Activated CD8-positive, alpha-beta memory T cell treated with anti-CD3 and anti-CD28 coated beads, Interleukin-2, amount 50 U/mL, for 48 hours (primary cell): ENCODE measurements at regions not wholly inside any gene's neighbourhood (a gene's known extent, or its start where the extent isn't known, plus 50 kb on each side); places are given as distances from the start of the nearest gene placed in this dataset.
"Not testable (repeated sequence)": the region's sequence is repeated elsewhere in the genome, so short reads cannot be mapped to it uniquely, and the experiment has no call there.

Source experiments
- DNase-seq: peaks from one replicate; pipeline ENCODE4 v3.0.0-alpha.2; 2020

DNA sequence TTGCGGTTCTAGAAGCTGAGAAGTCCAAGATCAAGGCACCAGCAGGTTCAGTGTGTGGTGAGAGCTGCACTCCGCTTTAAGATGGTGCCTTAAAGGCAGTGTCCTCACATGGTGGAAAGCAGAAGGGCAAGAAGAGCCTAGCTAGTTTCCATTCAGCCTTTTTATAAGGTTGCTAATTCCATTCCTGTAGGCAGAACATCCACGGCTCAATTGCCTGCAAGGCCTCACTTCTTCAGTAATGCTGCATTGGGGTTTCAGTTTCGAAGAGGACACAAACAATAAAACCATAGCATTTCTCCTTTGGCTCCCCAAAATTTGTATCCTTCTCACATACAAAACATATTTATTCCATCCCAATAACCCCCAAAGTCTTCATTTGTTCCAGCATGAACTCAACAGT is 109.5 kb upstream of the KCND2 start:
- DNase-seq = no peak

DNA sequence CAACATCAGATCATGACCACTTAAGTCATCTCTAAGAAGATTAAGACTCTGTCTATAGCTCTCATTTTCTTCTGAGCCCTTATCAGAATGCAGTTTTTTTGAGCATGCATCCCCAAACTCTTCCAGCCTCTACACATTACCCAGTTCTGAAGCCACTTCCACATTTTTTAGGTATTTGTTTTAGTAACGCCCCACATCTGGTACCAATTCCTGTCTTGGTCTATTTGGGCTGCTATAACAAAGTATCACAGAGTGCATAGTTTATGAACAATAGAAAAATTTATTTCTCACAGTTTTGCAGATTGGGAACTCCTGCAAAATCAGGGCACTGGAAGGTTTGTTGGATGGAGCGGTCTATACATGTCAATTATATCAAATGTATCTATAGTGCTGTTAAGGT is 107.7 kb upstream of the KCND2 start:
- no peak for DNase-seq

DNA sequence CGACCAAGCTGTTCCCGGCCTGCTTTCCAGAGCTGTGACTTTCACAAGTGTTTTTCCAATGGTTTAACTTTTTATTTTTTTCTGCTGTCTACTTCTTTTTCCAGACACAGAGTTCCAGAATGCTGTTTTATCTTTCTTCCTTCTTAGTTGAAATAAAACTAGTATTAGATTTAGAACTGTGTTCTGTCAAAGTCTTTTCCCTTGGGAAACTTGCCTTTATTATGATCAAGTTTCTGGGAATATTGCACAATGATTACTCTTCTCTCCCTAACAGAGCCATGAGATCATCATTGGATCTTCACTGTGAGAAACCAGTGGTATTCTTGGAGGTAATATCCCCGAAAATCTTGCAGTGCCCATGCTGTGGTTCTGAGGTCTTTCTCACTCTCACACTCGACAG is 104.9 kb upstream of the KCND2 start:
- no peak for DNase-seq

DNA sequence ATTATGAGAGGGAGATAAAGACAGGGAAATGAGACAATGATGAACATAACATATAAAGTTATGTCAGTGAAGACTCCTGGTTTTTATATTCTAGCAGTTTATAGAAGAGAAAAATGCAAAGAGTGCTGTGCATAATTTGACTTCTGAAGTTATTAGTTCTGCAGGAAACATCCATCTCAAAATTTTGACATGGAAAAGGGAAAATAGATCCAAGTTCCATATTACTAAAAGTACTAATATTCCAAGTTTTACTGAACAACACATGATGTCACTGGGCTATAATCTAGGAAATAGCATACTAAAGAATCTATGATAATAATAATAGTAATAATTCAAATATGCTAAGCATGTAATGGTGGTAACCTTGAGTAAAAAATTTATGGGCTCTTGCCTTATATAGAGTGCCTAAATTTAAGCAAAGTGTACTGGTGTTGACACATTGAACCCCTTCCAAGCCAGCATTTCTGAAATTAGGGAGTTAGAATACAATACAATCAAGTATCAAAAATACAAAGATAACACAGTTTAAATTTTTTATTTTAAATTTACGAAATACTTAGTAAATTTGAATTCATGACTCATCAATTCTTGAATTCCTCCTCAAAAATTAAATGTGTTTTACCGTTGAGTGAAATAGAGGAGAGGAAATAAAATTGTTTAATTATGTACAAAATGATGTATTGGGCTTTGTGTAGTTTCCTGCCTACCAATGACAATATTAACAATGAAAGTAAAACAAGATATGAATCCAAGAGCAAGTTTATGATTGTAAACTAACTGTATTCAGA is 102.8 kb upstream of the KCND2 start:
- no peak for DNase-seq

DNA sequence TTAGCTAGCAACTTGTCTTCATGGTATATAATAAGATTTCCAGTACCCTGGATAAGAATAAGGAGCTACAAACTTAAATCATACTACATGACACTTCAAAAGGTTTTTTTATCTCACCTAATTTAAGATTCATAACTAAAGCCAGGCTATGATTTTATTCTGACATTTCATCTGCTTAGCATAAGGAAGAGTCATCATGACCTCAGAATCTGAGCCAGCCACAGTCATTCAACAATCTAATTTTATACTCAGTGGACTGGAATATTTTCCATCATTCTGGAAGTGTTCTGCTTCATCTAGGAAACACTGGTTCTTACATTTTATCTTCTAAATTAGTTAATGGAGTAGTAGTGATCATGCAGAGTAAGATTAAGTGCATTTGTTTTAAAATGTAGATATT is 102.1 kb upstream of the KCND2 start:
- DNase-seq = no peak

DNA sequence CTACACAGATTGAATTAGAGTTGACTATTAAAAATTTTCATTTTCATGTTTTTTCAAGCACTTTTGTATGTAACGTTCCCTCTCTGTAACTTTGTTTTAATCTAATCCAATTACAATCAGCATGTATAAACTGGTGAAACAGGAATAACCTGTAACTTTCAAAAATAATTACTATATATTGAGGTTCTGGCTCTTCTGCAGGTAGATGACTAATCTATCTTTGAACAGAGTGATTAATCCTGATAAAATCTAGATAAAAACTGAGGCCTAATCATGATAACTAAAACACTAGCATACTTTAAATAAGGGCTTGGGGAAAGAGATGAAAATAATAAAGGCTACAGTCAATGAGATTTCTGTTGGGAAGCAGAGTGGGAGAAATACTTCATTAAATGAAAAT is 101.6 kb upstream of the KCND2 start:
- DNase-seq = no peak

DNA sequence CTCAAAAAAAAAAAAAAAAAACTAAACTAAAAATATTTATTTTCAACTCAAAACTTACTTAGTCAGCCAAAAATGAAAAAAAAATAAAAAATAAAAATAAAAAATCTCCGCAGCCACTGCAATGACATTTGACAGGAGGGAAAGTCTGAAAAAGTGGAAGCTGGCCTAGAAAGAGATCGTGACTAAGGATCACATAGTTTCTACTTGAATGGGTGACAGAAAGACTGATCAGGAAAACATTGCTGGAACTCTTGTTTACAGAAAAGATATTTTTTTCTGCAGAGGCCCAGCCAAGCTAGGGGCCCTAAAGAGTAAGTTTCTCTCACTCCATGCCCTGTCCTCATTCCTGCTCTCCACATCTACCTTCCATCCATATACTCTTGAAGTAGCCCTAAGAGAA is 92.8 kb upstream of the KCND2 start:
- DNase-seq = no peak

DNA sequence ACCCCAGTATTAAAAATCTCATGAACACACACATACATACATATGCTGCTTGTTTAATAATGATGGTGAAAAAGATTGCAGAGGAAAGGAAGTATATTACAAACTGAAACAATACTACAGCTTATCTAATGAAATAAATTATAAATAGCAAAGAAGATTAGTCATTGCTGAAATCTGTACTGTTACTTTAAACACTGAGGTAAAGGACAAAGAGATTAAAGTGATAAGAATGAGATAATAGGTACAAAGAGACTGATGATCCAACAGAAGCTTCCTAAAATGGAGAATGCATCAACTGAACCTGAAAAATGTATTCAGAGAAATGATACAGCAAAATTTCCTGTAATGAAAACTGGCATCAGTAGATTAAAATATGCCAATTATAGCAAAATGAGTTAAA is 91.5 kb upstream of the KCND2 start:
- DNase-seq = no peak

DNA sequence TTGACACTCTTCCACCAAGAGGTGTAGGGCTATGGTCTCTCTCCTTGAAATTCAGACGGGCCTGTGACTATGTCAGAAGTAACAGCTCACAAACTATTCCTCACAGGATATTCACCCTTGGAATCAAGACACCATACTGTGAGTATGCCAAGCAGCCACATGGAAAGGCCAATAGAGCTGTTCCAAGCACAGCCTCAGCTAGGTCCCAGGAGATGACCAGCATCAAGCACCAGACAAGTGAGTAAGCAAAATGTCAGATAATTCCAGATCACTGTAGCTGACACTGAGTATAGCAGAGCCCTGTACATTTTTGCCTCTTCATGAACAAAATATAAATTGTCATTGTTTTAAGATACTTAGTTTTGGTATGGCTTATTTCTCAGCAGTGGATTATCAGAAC is 88.1 kb upstream of the KCND2 start:
- DNase-seq = no peak

DNA sequence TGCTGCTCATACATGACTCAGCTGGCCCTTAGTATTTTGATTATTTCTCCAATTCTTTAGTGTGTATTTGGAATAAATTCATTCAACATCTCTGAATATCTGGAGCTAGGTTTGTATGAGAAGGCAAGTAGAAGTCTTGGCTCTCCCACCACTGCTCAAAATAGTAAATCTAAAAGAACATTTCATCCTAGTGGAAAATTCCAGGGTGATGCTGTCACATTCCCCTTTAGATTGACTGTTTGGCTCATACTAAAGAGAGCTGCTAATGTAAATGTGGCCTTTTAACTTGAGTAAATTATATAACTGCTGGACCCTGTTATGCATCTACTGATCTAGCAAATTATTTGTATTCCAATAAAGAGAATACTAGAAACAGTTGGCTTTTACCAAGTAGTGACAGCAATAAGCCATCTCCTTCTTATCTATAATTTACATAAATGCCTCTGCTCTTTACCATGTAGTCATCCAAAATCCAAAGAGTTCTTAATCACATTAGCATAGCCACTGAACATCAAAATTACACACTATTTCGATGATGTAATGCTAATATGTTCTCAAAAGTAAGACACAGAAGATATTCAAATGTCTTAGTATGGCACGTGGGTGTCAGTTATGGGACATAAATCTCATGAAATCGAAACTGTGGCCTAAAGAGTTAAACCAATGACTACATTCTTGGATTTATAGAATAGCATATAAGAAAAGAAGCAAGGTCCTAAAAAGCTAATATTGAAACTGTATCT is 86.9 kb upstream of the KCND2 start:
- DNase-seq = no peak

DNA sequence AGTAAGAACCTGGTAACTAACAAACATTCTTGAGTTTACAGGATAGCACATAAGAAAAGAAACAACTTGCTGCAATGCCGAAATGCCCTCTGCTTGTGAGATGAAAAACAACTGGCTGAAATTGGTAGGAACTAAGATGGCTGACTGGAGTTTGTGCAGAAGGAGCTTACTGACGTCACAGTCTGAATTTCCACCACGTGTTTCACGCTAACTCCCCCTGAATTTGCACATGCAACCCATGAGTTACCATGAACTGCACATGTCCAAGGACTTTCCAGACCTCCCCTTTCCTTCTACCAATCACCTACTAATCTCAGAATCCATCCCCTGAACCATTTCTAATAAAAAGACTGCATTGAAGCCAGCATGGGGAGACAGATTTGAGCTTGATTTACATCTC is 86.3 kb upstream of the KCND2 start:
- DNase-seq = no peak

DNA sequence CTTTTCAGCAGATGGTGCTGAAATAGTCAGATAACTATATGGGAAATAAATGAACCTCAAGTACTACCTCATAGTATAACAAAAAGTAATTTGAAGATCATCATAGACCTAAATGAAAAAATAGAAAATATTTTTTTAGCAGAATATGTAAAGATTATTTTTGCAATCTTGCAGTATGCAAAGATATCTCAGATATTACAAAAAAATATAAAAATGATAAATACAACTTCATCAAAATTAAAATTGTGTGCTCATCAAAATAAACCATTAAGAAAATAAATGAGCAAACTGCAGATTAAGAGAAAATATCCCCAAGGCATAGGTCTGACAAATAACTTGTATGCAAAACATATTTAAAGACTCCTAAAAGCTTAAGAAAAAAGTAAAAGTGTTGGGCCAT is 83.4 kb upstream of the KCND2 start:
- DNase-seq = no peak

DNA sequence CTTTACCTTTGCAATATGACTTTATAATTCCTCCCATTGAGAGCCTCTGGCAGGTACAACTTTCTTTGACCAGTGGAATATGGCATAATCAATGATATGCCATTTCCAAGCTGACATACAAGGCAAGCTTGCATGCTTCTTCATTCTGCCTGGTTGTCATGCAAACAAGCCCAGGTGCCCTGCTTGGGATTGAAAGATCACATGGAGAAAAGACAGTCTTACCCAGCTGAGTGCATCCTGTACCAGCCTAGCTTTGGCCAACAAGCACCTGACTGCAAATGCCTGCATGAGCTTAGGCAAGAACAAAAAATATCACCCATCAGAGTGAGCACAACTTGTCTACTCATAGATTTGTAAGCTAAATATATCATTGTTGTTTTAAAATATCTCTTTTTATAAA is 82.9 kb upstream of the KCND2 start:
- no peak for DNase-seq

DNA sequence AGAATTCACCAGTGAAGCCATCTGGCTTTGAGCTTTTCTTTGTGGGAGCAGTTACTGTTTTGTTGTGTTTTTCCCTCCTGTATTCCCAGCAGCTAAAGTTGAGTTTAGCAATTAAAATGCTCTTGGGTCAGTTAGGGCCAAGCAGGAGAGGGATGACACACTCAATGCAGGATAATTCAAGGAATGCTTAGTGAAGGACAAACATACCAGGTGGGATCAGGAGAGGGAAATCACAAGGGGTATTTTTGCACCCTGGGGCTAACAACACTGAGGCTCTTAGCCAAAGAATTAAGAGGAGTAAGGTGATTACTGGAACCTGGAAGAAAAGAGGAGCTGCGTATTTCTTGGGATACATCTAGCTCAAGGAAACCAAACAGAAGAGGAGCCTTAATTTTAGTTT is 82.4 kb upstream of the KCND2 start:
- DNase-seq = no peak

DNA sequence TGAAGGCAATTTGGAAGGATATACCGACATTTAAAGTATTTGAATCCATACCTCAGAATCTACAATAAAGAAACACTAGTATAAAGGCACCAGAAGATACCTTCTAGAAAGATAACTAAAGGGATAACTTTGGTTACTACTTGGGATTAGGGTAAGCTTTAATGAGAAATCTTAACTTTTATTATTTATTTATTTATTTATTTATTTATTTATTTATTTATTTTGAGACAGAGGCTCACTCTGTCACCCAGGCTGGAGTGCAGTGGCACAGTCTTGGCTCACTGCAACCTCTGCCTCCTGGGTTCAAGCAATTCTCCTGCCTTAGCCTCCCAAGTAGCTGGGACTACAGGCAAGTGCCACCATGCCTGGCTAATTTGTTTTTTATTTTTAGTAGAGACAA is 81.6 kb upstream of the KCND2 start:
- not testable (repeated sequence) for DNase-seq

DNA sequence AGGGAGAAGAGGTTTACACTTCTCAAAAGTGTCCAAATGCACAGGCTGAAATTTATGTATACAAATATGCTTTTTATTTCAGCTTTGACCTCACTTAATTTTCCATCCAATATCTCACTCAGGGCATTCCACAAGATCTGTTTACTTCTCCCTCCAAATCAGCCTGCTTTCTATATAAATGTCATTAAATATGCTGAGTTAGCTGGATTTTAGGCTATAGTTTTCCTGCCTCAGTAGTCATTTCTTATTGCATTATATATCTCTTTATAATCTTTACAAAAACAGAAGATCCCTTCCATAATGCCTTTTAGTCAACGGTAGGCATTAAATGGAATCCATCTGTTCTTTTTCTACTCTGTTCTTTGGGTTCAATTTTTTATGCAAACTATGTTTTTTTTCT is 71.7 kb upstream of the KCND2 start:
- no peak for DNase-seq

DNA sequence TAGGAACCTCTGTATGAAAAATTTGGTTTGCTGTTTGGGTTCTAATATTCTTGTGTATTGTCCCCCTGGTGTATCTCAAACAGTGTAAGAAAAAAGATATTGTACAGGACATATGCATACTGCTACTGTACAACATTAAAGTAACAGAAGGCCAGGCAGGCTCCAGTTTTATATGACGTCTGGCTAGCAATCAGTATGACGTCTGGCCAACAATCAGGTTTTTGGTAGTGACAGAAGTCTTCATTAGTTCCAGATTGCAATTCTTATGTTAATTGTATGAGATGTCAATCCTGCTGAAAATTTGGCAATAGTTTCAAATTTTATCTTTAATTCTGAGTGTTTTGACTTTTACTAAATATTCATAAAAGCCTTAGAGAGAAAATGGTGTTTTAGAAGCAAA is 67.9 kb upstream of the KCND2 start:
- no peak for DNase-seq

DNA sequence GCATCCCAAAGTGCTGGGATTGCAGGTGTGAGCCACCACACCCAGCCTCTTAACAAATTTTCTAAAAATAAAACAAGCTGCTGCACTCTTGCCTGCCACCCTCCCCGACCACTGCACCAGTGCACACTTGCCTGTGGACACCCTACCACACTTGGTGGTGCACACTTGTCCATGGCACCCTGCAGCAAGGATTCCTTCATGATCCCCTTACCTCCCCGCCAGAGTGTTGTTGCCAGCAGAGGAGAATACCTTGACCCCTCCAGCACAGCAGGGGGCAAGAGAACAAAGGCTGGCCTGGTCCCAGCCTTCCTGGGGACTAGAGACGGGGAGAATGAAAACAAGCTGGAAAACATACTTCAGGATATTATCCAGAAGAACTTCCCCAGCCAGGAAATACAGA is 65.9 kb upstream of the KCND2 start:
- DNase-seq = no peak

DNA sequence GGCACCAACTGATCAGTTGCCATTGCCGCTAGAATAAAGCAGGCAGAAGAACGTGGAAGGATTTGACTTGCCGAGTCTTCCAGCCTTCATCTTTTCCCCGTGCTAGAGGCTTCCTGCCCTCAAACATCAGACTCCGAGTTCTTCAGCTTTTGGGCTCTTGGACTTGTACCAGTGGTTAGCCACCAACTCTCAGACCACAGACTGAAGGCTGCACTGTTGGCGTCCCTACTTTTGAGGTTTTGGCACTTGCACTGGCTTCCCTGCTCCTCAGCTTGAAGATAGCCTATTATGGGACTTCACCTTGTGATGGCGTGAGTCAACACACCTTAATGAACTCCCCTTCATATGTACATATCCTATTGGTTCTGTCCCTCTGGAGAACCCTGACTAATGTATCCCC is 57.3 kb upstream of the KCND2 start:
- DNase-seq = no peak

DNA sequence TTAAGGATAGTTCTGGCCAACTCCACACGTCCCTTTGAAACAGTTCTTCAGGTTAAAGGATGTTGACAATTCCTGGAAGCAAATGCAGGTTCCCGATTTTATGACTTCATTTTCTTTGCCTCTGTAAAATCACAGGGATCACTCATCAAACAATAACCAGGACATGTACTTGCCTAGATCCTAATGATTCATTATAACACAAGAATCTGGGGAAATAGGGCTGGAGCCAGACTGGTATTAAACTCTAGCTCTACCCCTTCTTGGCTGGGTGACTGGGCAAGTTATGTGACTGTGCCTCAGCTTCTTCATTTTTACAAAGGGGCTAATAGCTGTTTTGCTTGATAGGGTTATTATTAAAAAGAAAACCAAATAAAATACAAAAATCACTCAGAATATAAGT is 56.0 kb upstream of the KCND2 start:
- no peak for DNase-seq

DNA sequence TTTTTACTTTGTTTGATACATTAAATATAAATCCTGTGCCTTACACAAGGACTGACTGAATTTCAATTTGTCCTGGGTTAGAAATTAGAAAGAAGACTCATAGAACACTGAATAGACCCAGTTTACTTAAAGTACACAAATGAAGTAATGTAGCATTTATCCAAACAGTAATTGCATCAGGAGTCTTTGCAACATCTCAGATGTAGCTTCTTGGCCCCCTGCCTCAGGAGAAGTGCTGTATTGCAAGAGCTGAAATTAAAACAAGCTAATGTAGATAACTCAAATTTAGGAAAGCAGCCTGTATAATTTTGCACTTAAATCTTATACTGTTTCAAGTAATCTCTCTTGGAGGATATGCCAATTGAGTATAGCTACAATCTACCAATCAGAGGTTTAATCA is 54.3 kb upstream of the KCND2 start:
- DNase-seq = no peak

DNA sequence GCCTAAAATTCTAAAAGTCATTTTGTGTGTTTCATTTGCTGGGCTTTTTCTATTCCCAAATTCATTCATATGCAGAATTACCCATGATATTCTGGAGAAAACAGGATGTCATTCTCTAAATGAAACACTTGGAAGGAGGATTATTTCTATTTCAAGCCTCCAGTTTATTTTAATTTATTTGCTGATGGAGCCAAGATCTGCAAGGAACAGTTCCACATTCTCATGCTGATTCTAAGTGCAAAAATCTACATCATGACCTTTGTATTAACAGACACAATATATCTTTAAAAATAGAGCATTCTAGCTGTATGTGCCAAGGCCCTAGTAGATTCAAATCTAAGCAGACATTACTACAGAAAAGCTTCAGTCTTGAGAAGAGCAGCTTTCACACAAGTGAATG is 51.3 kb upstream of the KCND2 start:
- no peak for DNase-seq
